ENCODE measurements at regions not wholly inside any gene's neighbourhood (a gene's known extent, or its start where the extent isn't known, plus 50 kb on each side); places are given as distances from the start of the nearest gene placed in this dataset.
"Not testable (repeated sequence)": the region's sequence is repeated elsewhere in the genome, so short reads cannot be mapped to it uniquely, and the experiment has no call there.

- DNase-seq (ENCODE audit: low spot score in 2 of 2); H3K4me3 ChIP-seq; H3K27me3 ChIP-seq; H3K27ac ChIP-seq; H3K36me3 ChIP-seq; H3K4me1 ChIP-seq; H3K9me3 ChIP-seq: not testable (repeated sequence)
- WGBS, result 53% methylated on average over 3 of the region's 6 CpGs
Measured at GRCh38 chr9:42656789-42657188, 473.3 kb downstream of the SPATA31A6 start.

DNA sequence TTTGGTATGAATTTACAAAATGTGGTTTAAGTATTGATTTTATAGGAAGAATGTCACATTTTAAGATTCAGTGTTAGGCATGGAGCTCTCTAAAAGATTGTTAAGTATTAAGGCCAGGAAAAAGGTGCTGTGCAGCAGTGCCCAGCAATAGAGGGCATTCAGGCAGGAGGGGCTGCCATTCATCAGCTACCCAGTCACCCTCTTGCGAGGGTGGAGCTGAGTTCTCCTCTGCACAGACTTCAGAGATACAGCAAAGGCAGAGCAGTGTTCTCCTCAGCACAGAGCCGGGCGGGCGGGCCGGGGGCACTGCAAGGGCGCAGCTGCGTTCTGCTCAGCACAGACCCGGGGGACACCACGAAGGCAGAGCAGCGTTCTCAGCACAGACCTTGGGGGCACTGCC lies 474.0 kb downstream of the SPATA31A6 start:
- no CpG with 5 or more reads among the region's 10 CpGs for WGBS
- H3K9me3 ChIP-seq; H3K36me3 ChIP-seq; DNase-seq (ENCODE audit: low spot score in 2 of 2); H3K27ac ChIP-seq; H3K4me3 ChIP-seq; H3K4me1 ChIP-seq; H3K27me3 ChIP-seq: not testable (repeated sequence)

DNA sequence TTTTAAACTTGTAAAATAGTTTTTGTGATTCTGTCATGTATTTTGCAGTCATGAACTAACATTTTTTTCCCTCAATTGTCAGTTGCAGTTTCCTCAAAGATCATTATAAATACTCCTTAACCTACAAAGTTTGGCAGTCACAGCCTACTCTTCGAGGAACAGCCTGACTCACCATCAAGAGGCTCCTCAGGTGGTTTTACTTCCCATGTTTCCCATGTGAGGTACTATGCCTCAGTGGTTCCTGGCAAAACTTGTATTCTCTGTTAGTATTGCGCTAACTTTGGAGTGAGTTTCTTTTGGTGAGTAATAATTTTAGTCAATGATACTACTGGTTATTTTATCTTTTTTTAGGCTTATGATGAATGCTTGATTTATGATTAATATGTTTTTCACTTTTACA lies 513.7 kb downstream of the SPATA31A6 start:
- H3K4me3 ChIP-seq; H3K27ac ChIP-seq; H3K36me3 ChIP-seq; H3K9me3 ChIP-seq; H3K27me3 ChIP-seq; DNase-seq (ENCODE audit: low spot score in 2 of 2); H3K4me1 ChIP-seq: not testable (repeated sequence)
- no CpG with 5 or more reads among the region's 2 CpGs for WGBS

DNA sequence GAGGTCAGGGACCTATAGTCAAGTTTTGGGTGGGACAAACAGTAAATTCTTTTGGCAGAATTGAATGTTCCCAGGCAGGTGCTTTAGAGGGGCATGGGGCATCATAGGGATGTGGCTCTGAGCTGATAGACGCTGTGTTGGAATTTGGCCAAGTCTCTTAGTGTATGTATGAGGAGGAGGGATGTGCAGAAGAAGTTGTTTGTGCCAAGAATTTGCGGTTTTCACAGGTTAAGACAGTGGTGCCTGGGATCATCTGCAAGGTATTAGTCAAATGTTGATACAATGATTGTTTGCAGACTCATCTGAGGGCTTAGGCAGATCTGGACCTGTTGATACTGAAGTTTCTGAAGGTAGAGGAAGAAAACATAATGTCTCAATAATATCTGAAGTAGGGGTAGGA lies 519.4 kb downstream of the SPATA31A6 start:
- no CpG with 5 or more reads among the region's 2 CpGs for WGBS
- not testable (repeated sequence) for H3K4me1 ChIP-seq

DNA sequence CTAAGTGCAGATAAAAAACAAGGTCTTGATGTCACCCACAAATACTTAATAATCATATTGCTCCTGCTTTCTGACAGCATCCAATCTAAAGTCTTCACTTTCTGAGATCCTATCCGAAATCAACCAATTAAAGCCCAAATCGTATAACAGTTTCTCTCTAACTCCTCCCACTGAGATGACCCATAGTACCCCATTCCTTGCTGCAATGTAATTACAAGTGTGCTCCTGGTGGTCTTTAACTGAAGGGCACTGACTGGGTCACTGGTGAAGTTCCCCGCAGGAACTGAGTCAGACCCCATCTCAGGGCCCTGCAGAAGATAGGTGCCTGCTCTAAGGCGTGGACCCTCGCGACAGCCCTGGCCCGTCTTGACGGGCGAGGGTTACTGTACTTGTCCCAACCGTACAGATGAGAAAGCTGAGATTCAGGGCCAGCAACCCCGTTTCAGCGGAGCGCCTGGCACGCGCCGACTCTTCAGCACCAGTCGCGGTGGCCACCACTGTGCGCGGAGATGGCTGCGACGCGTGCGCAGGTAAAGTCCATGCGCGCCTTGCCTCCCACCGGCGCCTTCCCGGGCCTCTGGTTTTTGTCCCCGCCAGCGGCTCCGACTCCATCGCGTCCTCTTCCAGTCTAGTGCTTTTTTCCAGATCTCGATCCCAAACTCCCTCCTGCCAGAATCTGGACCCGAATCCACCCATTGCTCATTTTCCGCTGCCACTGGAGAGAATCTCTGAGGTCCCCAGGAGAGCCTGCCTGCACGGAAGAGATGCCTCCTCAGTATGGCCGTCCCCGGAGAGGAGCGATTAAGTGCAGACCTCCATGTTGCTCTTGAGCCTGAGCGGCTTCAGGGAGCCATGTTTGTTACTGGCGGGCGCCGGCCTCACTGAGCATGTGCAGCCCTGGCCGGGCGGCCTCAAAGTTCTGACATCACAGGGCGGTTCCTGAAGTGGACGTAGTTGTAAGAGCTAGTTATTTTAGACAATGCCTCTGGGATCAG lies 541.7 kb downstream of the SPATA31A6 start:
- H3K4me3 ChIP-seq; H3K9me3 ChIP-seq; H3K4me1 ChIP-seq; DNase-seq (ENCODE audit: low spot score in 2 of 2); H3K27me3 ChIP-seq; H3K27ac ChIP-seq; H3K36me3 ChIP-seq: not testable (repeated sequence)
- no CpG with 5 or more reads among the region's 49 CpGs for WGBS

More for the DNA sequence above, 519.4 kb downstream of the SPATA31A6 start:
- not testable (repeated sequence) for H3K4me3 ChIP-seq; H3K27ac ChIP-seq; H3K36me3 ChIP-seq; H3K9me3 ChIP-seq; DNase-seq (ENCODE audit: low spot score in 2 of 2); H3K27me3 ChIP-seq

DNA sequence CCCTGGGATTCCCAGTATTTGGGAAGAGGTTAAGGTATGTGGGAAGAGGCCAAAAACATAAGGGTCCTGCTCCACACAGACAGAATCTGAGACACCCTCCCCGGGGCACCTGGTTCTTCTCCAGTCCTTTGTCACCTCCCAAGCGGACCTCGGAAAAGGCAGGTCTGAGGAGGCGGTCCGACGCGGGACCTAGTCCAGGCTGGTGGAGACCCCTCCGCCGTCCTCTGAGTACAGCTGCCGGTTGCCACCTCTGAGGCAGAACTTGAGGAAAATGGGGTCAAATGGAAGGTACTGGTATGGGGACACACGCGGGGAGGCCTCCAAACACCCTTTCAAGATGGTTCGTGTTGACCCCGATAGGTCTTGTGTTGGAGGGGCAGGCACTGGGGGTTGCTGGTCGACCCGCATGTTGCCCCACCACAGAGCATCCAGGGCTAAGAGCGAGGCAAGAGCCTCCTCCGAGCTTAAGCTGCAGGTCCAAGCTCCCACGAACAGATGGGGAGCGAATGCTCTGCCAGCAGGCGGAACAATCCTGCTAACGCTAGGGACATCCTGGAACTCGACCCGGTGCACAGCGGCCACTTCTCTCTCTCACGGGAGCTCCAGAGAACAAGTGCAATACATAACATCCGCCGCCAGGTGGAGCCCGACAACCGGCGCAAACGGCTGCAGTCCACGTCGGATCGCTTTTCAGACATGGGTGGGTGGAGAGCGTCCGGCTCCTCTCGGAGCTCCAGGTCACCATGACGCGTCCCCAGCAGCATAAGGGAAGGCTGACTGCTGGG lies 559.8 kb downstream of the SPATA31A6 start:
- H3K4me1 ChIP-seq, H3K36me3 ChIP-seq, H3K27ac ChIP-seq, H3K27me3 ChIP-seq, H3K9me3 ChIP-seq: not testable (repeated sequence)
- DNase-seq (ENCODE audit: low spot score in 2 of 2), result peak; percentile 77 to 91
- WGBS, result 42% methylated on average over 8 of the region's 40 CpGs
- TF ChIP-seq, protein P1, sequence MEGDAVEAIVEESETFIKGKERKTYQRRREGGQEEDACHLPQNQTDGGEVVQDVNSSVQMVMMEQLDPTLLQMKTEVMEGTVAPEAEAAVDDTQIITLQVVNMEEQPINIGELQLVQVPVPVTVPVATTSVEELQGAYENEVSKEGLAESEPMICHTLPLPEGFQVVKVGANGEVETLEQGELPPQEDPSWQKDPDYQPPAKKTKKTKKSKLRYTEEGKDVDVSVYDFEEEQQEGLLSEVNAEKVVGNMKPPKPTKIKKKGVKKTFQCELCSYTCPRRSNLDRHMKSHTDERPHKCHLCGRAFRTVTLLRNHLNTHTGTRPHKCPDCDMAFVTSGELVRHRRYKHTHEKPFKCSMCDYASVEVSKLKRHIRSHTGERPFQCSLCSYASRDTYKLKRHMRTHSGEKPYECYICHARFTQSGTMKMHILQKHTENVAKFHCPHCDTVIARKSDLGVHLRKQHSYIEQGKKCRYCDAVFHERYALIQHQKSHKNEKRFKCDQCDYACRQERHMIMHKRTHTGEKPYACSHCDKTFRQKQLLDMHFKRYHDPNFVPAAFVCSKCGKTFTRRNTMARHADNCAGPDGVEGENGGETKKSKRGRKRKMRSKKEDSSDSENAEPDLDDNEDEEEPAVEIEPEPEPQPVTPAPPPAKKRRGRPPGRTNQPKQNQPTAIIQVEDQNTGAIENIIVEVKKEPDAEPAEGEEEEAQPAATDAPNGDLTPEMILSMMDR (IDR thresholded peaks at IDR 0.05), result peak in 1 of 2 donors; percentile 78
- peak overlapping the region; percentile 28 for H3K4me3 ChIP-seq

- WGBS, result 72% methylated on average over 2 of the region's 2 CpGs
Measured at GRCh38 chr9:42757251-42757650, 573.8 kb downstream of the SPATA31A6 start.

DNA sequence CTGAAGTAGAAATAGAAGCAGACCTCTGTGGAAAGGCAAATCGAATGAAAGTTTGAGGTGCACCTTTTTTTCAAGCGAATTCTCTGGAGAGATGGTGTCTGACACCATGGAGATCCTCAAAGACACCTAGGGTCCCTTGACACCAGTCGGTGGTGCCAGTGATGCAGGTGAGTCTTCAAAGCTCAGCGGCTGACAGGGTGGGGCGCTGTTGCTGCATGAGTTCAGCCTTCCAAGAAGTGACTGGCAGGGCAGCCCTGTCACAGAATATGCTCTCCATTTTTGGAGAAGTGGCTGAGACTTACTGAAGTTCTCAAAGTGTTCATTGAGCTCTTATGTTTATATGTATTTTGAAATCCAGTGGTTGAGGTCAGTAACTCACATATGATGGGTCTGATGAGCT lies 575.9 kb downstream of the SPATA31A6 start:
- DNase-seq (ENCODE audit: low spot score in 2 of 2); H3K4me3 ChIP-seq; H3K4me1 ChIP-seq; H3K27ac ChIP-seq; H3K9me3 ChIP-seq; H3K27me3 ChIP-seq; H3K36me3 ChIP-seq: not testable (repeated sequence)
- 41% methylated on average over 4 of the region's 5 CpGs for WGBS

More at GRCh38 chr9:42757251-42757650, 573.8 kb downstream of the SPATA31A6 start:
- H3K27me3 ChIP-seq; H3K4me1 ChIP-seq; H3K27ac ChIP-seq; H3K36me3 ChIP-seq; H3K4me3 ChIP-seq; H3K9me3 ChIP-seq; DNase-seq (ENCODE audit: low spot score in 2 of 2): not testable (repeated sequence)

GRCh38 chr9:42782201-42782600 lies 598.7 kb downstream of the SPATA31A6 start:
- H3K4me3 ChIP-seq; H3K9me3 ChIP-seq; H3K4me1 ChIP-seq; H3K27me3 ChIP-seq; H3K36me3 ChIP-seq; H3K27ac ChIP-seq; DNase-seq (ENCODE audit: low spot score in 2 of 2): not testable (repeated sequence)
- 81% methylated on average over 4 of the region's 4 CpGs for WGBS

DNA sequence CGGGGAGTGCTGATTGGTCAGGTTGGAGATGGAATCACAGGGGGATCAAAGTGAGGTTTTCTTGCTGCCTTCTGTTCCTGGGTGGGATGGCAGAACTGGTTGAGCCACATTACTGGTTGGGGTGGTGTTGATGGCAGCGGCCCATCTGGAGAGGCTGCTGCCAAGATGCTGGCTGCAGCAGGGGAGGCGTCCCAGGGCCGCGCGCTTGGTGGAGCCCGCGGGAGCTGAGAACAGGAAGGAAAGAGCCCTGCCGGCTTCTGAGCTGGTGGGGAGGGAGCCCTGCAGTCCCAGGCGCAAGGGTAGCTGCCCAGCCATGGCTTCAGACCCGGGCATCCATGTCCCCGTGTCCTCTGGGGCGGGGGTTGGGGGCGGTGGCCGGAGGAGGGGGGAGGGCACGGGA lies 609.3 kb downstream of the SPATA31A6 start:
- DNase-seq (ENCODE audit: low spot score in 2 of 2); H3K9me3 ChIP-seq; H3K27ac ChIP-seq; H3K4me1 ChIP-seq; H3K4me3 ChIP-seq; H3K27me3 ChIP-seq; H3K36me3 ChIP-seq: not testable (repeated sequence)
- WGBS, result 46% methylated on average over 16 of the region's 16 CpGs
